ENCODE measurements at regions not wholly inside any gene's neighbourhood (a gene's known extent, or its start where the extent isn't known, plus 50 kb on each side); places are given as distances from the start of the nearest gene placed in this dataset.
"Not testable (repeated sequence)": the region's sequence is repeated elsewhere in the genome, so short reads cannot be mapped to it uniquely, and the experiment has no call there.

DNA sequence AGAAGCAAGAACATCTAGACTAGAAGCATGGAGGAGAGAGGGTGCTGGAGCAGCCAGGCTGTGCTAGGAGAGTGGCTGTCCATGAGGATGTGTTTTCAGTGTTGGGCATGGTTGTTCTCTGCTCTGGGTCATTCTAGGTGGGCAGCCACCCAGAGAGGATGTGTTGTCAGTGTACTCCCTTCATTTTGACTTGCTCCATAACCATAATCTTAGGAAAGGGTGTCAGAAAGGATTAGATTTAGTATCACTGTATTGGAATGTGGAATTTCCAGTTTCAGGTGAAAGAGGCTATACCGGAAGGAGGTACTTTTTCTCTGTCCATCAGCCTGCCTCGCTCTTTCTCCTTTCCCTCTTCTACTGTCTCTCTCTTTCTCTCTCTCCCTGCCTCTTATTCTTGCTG, 474.5 kb upstream of the PODXL start:
- in situ Hi-C loops (cut with HindIII; ENCODE audit: low sequenced_read_pairs) = no loop called here

DNA sequence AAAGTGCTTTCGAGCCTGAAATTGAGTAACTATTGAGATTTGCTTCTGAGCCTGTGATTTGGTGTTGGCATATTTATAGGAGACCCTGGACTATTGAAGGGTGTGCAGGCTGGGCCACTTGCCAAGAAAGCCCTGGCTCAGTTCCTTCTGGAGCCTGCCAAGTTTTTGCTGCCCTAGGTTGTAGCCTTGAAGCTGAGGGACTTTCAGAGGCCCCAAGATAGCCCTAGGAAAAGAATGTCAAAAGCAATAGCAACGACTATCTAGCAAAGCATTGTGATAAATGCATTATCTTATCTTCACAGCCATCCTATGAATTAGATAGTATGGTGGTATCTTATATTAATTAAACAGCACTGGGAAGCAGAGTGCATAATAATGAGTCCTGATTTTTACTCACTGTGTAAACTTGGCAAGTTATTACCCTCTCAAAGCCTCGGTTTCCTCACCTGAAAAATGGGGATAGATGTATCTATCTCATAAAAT, 473.7 kb upstream of the PODXL start:
- in situ Hi-C loops (cut with HindIII; ENCODE audit: low sequenced_read_pairs) = no loop called here

DNA sequence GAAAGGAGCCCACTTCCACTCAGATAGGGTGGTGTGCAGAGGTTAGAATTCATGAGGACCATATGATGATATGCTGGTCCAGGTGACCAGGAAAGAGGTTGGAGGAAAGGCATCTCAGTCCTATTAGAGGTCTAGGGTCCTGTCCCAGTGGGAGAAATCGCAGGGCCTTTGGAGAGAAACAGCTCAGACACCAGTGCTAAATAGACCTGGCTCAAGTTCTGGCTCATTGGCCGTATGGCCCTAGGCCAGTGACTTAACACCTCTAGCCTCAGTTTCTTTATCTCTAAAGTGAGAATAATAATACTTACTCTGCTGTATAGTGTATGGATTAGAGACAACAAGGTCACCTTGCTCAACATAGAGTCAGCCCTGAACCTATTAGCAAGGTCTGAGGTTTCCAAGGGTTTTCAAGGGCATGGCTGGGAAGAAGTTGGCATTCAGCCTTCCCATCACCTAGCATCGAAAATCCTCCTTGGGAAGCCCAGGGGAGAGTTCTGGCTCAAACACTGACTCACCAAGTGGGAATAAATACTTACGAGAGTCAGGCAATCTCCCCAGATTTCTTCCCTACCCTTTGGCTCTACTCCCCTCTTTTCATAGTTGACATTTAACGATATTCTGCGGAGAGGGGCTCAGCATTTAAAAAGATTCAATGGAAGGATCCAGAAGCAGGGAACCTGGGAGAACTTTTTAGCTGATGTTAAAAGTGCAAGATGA, 473.1 kb upstream of the PODXL start:
- in situ Hi-C loops (cut with HindIII; ENCODE audit: low sequenced_read_pairs) = no loop called here

DNA sequence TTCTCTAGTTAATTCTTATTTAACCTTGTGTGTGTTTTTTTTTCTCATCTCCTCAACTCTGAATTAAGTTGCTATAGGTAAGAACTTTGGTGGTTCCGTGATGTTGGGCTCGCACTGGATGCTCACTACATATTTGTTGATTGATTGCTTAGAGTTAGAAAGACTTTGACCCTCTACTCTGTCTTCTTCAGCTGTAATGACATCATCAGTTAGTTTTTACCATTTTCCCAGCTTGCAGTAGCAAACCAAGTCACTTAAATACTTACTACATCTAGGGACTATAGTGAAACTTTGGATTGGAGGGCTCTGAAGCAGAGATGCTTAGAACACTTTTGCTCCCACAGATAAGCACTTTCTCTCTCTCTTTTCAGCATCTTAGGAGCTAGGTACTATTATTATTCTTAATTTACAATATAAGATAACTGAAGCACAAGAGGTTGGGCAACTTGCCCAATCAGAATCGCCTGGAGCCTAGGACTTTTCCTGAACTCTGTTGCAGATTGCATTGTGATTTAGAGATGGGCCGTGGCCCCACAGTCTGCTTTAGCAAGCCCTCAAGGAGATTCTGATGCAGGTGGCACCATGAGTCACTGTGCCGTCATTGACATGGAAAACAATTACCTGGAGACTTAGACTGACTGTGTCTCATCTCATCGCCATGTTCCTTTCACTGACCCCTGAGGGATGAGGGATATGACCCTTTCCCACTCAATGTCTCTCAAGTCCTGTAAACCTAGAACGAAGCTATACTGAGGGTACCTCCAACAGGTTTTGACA, 471.9 kb upstream of the PODXL start:
- in situ Hi-C loops (cut with HindIII; ENCODE audit: low sequenced_read_pairs) = no loop called here

DNA sequence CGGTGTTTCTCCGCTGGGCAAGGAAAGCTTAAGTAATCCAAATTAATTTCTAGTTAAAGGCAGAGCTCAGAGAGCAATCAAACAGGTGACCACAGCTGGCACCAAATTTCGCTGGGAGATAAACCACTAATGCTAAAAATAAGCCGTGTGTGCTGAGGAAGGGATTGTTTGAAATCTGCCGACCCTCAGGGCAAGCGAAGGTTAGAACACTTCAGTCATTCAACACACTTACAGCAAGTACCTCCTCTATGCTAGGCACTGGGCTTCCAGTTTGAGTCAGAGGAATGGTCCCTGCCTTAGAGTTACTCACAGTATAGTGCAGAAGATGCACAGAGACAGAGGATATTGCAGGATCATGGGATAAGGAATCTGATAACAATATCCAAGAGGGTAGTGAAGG, 467.9 kb upstream of the PODXL start:
- in situ Hi-C loops (cut with HindIII; ENCODE audit: low sequenced_read_pairs) = no loop called here

DNA sequence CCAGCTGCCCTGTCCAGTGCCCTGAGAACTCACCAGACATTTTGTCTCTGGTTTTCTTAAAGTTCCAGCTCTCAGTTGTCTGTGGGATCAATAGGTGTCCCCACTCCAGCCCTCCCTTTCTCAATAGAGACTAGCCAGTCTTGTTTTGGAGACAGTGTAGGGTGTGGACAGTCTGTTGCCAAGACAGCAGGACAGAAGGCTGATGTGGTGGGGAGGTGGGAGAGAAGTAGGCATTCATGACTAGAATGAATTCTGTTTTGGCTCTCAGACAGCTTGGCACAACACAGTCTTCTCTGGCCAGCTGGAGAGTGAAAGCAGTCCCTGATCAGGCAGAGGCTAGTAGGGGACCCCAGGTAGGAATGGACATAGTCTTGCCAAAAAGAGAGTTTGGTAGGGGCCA, 467.0 kb upstream of the PODXL start:
- in situ Hi-C loops (cut with HindIII; ENCODE audit: low sequenced_read_pairs) = no loop called here

DNA sequence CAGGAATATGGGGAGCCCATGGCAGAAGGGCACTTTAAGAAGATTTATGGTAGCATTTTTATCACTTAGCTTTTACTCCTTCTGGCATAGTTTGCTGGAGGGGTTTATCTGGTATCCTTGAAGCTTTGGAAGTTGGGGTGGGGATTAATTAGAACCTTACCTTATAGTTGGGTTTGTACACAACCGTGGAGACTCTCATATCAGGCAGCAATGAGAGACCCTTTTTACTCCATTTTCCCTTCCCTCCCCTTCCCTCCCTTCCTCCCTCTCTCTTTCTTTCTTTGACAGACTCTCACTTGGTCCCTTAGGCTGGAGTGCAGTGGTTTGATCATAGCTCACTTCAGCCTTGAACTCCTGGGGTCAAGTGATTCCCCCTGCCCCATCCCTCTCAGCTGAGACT, 465.8 kb upstream of the PODXL start:
- in situ Hi-C loops (cut with HindIII; ENCODE audit: low sequenced_read_pairs) = no loop called here

DNA sequence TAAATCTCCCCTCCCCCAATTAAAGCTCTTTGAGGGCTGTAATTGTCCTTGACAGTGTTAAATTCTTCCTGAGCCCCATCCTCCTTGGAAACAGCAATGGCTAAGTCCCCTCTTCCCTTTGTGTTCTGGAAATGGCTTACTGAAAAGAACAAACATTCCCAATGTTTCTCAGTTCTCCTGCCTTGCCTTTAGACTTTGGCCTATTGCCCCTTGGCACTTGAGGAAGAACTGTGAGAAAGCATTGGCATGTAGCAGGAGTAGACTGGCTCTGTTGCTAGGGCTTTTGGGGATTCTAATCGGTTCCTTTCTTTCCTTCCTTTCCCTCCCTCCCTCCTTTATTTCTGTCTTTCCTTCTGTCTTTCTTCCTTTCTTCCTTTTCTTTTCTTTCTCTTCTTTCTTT, 463.3 kb upstream of the PODXL start:
- in situ Hi-C loops (cut with HindIII; ENCODE audit: low sequenced_read_pairs) = no loop called here

DNA sequence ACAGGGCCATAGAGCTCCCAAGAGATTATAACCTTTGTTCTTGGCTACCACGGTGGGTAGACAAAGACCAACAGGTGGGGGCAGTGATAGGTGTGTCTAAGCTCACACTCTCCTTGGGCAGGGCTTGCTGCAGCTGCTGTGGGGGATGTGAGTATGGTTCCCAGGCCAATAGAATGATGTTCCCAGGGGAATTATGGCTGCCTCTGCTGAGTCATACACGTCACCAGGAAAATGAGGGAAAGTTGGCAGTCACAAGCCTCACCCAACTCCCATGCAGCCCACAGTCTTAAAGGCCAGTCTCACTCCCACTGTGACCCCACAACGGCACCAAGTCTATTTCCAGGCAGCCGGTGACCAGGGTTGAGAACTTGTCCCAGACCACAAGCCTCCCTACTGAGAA, 453.4 kb upstream of the PODXL start:
- in situ Hi-C loops (cut with HindIII; ENCODE audit: low sequenced_read_pairs) = no loop called here

DNA sequence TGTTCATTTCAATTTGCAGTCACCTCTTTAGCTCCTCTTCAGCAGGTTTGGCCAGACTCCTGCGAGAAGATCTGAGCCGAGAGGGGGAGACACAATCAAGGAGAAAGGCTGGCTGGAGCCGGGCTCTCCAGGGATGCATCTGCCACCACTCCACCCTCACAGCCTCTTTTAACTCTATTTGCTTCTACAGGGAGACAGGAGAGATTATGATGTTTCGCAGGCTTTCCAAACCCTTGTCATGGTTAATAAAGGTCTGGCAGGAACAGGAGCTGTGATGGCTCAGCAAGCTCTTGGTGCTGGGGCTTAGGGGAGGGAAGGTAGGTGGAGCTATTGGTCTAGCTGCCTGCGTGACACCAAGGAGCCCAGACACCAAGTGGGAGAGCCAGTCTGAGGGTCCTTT, 448.1 kb upstream of the PODXL start:
- in situ Hi-C loops (cut with HindIII; ENCODE audit: low sequenced_read_pairs) = no loop called here

DNA sequence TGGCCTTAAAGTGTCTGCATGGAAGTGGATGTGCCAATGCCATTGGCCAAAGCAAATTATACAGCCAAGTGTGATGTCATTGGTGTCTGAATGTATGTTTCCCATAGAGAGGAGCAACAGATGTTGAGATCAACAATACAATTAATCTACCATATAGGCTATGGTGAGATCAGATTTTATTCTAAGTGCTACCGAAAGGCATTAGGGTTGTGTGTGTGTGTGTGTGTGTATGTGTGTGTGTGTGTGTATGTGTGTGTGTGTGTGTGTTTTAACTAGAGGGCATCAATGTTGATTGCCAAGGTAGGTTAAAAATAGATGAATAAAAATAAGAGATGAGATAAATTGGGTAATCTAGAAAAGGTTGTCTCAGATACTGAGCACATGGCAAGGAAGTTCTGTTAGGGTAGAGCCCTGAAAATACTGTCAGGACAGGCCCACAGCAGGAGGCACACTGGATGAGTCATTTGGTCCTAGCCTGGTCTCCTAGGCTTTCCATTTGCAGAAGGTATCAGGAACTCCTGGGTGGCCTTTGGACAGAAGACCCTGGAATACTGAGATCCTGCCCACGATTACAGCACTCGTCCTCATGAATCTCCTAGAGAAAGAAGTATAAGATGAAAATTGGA, 446.0 kb upstream of the PODXL start:
- in situ Hi-C loops (cut with HindIII; ENCODE audit: low sequenced_read_pairs) = no loop called here

DNA sequence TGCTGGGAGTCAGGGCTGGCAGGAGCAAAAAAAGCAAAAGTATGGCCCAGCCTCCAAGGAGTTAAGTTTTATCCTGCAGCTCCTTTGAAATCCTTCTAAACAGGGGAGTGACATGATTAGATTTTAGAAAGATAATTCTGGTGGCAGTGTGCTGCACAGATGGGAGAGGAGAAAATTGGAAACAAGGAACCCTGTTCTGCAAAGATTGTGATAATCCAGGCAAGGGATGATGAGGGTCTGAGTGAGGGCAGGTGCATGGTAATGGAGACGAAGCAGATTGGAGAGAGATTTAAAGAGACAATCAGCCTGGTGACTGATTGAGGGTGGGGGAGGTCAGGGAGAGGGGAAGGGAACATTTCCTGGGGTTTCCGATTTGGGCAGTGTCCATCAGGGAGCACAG, 444.7 kb upstream of the PODXL start:
- in situ Hi-C loops (cut with HindIII; ENCODE audit: low sequenced_read_pairs) = no loop called here

DNA sequence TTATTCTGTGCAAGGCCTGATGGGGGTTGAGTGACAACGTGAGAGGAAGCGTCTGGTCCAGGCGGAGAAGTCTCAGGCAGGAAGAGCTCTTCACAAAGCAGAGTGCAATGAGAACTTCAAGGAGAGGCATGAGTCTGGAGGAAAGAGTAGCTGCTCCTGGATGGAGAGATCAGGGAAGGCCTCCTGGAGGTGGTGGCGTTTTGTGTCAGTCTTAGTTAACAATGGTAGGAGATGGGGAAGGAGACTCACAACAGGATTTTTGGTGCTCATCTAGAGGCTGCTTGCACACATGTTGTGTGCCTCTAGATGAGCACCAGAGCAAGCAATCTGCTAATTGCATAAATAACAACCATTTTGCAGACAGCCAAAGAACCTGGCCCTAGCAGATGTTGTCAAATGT, 442.8 kb upstream of the PODXL start:
- in situ Hi-C loops (cut with HindIII; ENCODE audit: low sequenced_read_pairs) = no loop called here

DNA sequence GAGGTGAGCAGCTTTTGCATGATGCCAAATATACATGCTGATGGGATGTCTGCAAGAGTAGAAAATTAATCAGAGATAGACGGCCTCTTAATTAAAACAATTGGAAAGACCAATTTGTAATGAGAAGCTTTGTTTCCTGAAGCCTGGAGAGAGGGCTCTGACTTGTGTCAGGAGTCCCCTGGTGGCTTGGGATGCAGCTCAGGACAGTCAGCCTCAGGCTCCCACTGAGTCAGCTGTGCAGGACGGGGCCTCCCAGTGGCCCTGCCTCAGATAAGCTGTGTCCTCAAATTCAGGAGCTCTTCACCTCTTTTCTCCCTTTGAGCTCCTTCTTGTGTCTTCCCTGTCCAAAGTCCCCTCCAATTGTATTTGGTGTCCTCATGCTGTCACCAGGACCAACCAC, 438.9 kb upstream of the PODXL start:
- in situ Hi-C loops (cut with HindIII; ENCODE audit: low sequenced_read_pairs) = no loop called here

DNA sequence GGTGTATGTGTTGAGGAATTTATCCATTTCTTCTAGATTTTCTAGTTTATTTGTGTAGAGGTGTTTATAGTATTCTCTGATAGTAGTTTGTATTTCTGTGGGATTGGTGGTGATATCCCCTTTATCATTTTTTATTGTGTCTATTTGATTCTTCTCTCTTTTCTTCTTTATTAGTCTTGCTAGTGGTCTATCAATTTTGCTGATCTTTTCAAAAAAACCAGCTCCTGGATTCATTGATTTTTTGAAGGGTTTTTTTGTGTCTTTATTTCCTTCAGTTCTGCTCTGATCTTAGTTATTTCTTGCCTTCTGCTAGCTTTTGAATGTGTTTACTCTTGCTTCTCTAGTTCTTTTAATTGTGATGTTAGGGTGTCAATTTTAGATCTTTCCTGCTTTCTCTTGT, 424.6 kb upstream of the PODXL start:
- in situ Hi-C loops (cut with HindIII; ENCODE audit: low sequenced_read_pairs) = not testable (repeated sequence)

DNA sequence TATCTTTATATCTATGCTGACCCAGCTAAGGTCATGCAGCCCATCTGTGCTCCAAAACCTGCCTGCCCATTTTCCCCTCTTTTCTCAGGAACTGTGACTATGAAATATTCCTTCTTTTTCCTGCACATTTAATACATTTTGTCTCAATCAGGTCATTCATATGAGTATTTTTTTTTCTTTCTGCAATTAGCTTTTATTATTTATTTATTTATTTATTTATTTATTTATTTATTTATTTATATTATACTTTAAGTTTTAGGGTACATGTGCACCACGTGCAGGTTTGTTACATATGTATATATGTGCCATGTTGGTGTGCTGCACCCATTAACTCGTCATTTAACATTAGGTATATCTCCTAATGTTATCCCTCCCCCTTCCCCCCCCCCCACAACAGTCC, 421.7 kb upstream of the PODXL start:
- in situ Hi-C loops (cut with HindIII; ENCODE audit: low sequenced_read_pairs) = not testable (repeated sequence)

DNA sequence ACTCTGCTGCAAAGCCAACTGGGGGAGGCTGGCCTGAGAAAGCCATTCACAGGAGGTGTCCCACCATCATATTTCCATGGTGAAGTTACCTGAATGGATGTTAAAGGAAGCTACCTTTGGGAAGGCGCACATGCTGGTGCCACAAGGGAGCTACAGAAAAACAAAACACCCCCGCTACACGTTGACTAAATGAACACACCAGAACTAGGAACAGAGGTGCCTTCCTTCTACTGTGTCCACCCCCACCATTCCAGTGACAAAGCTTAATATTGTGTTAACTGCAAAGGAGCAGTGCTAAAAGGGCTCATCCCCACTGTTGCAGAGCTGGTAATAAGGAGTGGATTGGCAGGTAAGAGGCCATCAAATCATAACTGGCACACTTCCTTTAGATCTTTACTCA, 420.0 kb upstream of the PODXL start:
- in situ Hi-C loops (cut with HindIII; ENCODE audit: low sequenced_read_pairs) = no loop called here

DNA sequence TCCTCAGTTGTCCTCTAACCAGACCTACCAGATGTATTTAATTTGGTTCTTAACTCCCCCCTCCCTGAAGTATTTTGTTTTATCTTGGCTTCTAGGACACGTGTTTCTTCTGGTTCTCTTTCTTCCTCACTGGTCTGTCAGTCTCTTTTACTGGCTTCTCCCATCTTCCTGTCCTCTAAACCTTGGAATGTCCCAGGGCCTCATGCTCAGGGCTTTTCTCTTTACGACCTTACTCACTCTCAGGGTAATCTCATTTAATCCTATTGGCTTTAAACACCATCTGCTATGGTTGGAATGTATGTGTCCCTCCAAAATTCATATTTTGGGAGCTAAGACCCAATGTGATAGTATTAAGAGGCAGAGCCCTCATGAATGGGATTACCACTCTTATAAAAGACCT, 418.2 kb upstream of the PODXL start:
- in situ Hi-C loops (cut with HindIII; ENCODE audit: low sequenced_read_pairs) = no loop called here

DNA sequence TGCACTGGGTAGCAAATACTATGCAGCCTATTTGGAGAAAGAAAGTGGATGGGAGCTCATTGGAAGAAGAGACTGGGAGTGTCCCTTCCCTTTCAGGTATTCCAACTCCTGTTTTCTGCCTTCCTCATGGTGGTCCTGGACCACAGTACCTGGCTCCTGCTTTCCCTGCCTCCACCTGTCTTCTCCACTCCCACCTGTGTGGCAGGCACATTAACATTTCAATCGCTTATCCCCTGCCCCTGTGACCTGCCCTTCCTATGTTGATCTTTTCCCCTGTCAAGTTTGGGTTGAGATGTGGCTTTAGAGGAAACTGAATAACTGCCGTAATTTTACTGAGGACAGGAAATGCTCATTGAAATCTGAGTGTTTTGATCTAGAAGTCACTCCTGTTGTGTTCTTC, 415.8 kb upstream of the PODXL start:
- in situ Hi-C loops (cut with HindIII; ENCODE audit: low sequenced_read_pairs) = no loop called here

DNA sequence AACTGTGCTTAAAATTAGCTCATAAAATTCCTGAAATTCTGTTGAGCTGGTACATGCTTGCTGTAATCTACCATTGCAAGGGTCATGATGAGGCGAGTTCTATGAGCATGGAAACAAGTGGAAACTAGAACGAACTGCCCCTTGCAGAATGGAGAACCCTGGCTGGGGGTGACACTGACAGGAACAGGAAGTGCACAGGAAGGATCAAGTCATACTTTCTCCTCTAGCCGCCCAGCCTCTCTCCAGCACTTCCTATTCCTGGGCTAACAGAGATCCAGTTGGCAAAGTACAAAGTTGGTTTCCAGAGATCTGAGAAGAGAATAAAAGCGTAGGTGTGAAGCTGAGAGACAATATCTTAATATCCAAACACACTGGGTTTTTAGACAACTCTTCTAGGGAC, 414.2 kb upstream of the PODXL start:
- in situ Hi-C loops (cut with HindIII; ENCODE audit: low sequenced_read_pairs) = no loop called here

DNA sequence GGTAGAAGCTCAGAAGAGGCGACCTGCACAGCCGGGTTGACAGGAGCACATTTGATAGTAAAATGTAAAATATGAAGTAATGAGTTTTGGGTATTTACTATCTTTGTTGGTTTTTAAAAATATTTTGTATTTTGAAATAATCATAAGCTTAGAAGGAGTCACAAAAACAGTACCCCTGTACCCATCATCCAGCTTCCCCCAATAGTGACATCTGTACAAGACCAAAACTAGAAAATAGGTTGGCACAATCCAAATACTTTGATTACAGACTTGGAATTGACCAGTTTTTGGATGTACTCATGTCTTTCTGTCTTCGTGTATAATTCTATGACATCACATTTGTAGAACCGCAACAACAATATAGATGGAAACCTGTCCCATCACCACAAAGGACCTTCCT, 413.1 kb upstream of the PODXL start:
- in situ Hi-C loops (cut with HindIII; ENCODE audit: low sequenced_read_pairs) = no loop called here

DNA sequence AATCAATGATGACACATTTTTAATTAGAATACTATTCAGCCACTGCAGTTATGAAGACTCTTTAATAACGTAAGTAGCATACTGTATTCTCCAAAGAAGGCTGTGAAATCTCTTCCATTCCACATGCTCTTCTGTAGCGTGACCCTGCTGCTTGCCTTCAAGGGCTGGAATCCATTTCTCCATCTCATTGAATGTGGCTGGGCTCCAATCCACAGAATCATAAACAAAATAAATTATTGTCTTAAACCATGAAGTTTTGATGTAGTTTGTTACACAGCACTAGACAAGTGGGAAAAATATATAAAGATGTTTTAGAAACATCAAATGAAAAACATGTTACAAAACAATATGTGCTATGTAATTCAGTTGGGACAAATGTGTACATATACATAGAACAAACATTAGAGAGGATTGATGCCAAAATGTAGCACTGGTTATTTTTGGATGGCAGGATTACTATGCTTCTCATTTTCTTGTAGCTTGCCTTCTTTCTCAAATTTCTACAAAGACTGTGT, 410.8 kb upstream of the PODXL start:
- in situ Hi-C loops (cut with HindIII; ENCODE audit: low sequenced_read_pairs) = no loop called here
